ENCODE measurements at regions not wholly inside any gene's neighbourhood (a gene's known extent, or its start where the extent isn't known, plus 50 kb on each side); places are given as distances from the start of the nearest gene placed in this dataset.

DNA sequence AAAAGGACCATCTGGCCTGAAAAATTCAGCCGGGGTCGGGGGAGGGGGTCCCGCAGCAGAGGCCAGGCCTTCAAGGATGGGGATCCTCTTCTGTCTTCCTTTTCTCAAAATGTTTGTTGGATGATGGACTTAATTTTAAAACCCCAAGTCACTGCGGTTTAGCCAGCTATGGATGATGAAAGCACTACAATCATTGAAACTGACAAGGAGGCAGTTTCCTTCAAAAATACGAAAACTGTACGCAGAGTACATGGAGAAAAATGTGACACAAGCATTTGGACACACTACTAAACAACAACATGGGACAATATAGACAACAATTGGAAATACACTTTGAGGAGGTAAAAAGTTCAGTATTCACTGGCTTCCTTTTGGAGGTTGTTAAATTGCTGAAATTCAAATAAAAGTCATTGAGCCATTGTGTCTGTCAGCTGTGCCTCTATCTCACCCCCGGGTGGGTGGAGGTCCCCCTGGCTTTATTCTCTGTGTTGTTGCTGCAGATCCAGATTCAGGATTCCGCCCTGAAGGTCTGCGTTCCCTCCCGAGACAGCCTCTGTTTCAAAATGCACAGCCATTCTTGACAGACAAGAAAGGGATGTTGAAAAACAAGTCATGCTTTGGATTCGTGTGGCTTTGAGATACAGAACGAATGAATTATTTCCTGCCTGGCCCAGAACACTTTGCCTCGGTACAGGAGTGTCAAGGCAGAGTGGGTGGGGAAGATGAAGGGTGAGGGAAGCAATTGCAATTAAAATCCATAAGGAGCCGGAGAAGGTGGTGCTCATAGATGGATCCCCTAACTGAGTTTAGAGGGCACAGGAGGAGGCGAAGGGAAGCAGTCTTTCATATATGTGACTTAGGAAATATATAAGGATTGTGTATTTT is 118.2 kb downstream of the TTLL2 start:
- DNase-seq: no peak

DNA sequence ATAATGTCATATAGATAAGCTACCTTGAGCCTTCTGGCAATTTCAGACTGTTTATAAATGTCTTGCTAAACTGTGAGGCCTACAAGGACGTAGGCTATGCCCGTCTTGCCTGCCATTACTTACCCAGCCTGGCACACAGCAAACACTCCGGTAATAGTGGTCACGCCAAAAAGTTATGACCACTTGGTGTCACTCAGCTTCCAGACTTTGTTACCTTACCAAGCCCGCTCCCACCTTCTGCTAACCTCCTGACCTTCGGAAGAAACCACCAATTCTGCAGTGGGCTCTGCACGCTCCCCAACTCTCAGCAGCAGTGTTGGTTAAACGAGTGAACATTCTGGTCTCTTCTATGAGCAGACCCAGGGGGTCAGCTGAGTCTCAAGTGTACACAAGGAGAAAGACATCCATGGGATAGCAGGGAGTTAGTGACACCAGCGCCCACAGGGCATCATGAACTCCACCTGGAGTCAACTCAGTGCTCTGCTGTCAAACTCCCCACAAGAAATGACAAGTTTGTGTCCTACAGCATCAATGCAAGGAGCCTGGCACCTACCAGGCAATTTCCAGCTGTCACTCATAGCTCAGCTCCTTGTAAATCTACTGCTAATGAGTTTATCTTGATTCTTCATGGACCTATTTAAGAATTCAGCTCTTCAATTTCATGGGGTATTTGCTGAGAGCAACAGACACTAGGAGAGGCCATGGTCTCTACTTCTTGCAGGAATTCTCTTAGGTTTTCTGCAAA is 119.9 kb downstream of the TTLL2 start:
- DNase-seq: no peak

DNA sequence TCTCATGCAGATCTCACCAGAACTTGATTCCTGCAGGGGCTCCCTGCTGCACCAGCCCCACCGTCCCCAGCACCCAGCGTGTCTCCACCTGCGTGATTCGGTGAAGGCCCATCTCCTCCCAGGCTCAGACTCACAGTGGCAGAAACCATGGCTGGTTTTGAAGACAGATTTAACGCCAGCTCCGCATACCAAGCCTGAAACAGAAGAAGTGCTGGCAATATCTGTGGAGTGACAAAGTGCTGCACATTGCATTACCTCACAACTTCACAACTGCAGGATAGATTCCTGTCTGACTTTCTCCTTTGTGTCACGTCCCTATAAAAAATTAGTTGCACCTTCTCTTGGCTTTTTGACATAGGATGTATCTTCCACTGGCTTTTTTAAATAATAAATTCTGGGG is 120.7 kb downstream of the TTLL2 start:
- no peak for DNase-seq

DNA sequence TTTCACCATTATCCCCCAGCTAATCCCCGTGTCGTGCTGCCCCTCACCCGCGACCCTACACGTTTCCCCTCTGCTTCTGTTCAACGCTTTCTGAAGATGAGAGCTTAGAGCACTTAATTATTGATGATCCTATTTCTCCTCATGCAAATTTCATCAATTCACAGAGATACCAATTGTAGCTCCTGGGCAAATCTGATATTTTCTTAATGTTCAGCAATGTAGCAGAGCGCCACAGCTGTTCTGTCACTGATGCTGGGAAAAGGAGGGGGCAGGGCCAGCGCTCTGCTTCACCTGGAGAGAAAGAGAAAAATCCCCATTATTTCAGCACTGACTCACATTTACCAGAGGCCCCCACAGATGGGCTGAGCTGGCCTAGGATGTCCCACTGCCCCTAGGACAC is 121.2 kb downstream of the TTLL2 start:
- no peak for DNase-seq

DNA sequence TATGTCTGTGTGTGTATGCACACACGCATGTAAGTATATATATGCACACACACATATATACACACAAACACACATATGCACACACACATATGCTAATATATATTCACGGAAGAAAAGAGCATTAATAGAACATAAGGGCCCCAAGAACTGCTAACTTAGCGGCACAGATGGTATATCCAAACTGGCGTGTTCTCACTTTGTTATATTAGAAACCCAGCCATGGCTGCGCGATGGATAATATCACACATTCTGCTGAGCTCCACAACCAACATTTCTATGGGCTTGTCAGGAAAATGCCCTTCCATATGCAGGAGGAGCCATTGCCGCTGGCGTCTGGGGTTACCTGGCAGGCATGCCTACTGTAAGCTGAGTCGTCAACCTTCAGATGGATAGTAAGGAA is 122.1 kb downstream of the TTLL2 start:
- no peak for DNase-seq

DNA sequence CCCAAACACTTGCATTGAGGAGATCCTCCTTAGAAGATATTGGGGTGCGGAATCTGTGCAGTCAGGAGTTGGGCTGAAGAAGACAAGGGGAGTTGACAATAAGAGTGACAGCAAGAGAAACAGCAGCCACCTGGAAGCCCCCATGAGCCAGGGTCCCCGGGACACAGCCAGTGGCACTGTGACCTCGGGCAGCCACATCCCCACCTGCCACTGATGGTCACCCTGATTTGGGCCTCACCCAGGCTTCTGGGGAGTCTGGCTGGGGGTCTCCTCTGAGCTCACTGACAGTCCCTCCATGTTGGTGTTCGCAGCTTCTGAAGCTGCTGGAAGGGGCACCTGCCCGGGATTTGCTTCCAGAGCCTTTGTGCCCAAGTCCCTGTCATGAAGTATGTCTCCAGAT is 123.5 kb downstream of the TTLL2 start:
- no peak for DNase-seq

DNA sequence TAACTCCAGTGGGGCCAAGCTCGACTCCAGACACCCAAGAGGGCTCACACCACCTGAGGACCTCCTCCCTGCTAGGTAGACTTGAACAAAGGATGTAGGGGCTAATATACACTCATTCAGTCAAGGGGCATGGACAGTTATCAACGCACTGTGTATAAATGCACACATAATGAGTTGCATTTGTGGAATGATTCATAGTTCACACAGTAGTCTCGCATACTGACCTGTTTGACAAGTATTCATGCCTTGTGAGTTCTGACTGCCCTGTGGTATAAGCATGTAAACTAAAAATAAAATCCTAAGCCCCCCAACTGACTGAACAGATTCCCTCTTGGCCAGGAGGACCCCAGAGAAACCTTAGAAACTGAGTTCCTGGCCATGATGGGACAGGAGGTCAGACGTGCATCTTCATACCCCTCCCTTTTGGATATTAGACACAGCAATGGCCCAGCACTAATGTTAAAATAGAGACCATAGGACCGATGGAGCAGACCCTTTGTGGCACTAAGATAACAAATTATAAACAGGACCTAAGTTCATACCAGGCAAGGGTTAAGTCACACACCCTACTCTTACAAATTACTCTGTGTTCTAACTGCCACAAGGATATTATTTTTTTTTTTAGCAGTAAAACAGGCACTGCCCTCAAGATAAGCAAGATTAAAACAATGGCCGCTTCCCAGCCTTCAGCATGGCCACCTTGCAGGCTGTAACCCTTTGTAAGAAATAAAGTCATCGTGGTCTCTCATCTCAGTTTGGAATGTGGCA is 124.4 kb downstream of the TTLL2 start:
- DNase-seq: no peak

DNA sequence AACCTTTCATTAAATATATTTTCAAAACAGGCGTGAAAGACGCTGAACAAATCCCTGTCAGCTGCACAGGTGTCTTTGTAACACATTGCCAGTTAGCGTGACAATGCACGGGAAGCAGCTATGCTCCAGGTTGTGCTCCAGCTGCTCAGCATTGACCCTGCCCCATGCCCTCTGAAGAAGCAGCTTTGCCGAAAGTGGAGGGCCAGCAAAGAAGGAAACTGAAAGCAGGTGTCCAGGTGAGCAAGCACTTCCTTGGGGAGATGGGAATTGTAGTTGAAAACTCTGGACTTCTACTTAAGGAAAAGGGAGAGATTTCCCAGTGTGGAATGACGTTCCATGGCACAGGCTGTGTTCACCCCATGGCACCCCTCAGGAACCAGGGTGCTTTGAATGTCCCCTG is 125.7 kb downstream of the TTLL2 start:
- no peak for DNase-seq

DNA sequence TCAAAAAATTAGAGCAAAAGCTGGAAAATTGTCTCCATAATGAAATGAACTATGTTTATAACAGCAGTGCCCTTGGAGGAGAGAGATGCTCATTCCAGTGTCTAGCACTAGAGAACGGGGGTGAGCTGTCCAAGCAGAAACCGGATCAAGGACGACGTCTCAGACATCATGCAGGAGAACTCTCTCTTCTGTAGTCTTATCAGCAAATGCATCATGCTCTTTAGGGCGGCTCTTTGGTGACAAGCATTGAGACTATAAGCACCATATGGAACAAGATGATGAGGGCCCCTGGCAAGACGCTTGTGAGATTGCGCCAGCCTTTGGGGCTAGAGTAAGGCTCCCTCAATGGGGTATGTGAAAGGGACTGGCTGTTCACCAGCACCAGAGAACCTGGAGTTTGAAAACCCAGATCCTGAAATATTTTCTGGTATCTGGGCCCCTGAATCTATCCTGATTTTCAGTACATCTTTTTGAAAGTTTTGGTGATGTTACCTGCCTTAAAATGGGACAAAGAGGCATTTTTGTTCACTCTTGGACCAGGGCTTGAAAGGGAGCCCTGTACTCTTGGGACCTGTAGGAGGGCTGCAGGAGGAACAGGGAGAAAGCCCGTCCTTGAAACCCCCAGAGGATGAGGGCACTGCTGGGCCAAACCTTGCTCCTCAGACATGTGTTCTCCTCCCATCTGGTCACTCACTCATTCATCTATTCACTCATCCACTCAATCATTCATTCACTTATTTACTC is 127.6 kb downstream of the TTLL2 start:
- no peak for DNase-seq

DNA sequence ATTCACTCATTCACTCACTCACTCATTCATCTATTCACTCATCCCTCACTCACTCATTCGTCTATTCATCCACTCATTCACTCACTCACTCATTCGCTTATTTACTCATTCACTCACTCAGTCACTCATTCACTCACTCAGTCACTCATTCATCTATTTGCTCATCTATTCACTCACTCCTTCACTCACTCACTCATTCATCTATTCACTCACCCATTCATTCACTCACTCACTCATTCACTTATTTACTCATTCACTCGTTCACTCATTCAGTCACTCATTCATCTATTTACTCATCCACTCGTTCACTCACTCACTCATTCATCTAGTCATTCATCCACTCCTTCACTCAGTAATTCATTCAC is 128.2 kb downstream of the TTLL2 start:
- DNase-seq: no peak

DNA sequence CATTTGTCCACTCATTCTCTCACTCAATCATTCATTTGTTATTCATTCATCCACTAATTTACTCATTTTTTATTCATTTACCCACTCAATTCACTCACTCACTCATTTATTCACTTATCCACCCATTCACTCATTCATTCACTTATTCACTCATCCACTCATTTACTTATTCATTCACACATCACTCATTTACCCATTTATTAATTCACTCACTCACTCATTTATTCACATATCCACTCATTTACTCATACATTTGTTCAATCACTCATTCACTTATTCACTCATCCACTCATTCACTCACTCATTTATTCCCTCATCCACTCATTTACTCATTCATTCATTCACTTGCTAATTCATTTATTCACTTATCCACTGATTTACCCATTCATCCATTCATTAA is 129.1 kb downstream of the TTLL2 start:
- no peak for DNase-seq

DNA sequence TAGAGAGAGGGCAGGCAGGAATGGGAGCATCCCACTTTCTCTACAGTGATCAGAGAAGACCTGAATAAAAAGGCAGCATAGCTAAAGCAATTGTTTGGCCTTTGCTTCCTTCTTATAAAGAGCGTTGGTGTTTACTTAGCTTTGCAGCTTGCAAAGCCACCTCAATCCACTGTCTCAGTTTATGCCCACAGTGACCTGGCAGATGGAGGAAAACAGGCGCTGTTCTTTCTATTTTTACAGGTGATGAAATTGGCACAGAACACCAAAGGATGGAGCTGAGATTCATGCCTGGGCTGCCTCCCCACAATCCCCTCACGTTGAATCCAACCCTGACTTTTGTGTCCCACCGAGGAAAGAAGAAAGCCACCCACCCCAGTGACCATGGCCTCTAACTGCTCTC is 130.5 kb downstream of the TTLL2 start:
- no peak for DNase-seq

DNA sequence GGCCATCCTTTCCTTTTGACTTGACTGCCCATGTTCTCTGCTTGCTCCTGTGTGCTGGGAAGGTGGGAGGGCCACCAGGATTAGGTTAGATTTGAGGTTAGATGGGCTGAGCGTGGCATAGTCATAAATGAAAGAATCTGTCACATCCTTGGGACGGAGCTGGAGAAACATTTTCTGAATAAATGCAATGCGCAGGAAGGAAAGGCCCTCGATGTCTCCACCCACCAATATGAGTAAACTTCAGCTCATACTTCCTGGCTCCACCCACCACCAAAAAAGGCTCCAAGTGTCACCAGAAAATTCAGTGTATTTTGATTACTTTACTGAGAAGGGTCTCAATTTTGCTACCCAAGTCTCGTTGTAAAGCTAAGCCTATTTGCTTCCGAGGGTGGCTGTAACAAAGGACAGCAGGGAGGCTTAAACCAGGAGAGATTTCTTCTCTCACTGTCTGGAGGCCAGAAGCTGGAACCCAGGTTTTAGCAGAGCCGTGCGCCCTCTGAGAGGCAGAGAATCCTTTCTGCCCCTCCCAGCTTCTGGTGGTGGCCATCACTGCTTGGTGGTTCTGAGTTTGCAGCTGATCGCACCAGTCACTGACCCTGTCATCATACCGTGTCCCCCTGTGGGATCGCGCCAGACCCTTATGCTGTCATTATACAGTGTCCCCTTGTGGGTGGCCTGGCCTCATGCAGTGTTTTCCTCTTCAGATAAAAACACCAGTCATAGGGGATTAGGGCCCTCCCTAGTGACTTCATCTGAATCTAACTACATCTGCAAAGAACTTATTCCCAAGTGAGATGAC is 137.8 kb downstream of the TTLL2 start:
- DNase-seq: no peak

DNA sequence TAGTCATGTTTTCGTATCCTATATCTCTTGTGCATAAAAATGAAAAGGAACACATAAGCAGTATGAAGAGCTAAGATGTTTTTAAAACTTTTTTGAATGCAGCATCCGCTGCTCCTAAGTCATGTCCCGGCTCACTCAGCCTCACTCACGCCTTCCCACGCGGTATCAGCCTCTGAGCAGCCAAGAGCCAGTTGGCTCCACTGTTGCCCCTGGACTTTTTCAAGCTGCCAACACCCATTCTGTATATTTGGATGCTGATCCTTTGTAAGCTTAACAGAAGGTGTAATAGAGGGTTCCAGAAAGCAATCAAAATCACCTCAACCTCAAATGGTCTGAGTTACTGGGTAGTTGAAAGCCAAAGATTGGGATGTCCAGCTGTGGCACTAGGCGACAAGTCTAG is 139.3 kb downstream of the TTLL2 start:
- no peak for DNase-seq

DNA sequence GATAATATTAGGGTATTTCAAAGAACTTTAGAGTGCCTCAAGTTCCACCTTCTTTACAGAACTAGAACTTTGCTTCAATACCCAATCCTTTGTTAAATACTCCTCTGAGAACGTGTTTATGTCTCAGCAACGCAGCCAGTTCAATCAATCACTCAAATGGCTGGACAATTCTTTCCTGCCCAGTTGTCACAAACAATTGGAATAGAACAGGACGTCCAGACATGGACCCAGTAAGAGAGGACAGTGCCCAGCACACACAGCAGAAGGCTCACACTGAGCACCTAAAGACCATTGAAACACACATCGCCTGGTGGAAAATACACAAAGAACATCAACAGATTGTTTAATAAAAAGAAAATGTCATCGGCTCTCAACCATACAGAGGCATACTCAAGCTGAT is 140.6 kb downstream of the TTLL2 start:
- DNase-seq: no peak

DNA sequence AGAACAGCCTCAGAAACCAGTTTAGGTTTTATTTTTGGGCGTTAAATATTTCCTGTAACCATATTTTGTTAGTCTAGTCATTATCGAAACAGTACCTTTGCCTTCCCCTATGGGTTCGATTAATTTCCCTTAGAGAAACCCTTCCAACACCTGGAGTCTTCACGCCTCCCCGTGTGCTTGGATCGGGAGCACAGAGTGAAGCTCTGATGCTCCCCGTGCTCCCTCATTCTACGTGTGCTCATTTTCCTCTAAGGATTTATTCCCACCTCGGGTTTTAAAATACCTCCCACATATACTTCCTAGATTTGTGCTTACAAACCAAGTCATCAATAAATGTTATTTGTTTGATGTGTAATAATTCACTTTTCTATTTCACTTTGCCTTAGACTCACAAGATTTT is 142.4 kb downstream of the TTLL2 start:
- DNase-seq: no peak

DNA sequence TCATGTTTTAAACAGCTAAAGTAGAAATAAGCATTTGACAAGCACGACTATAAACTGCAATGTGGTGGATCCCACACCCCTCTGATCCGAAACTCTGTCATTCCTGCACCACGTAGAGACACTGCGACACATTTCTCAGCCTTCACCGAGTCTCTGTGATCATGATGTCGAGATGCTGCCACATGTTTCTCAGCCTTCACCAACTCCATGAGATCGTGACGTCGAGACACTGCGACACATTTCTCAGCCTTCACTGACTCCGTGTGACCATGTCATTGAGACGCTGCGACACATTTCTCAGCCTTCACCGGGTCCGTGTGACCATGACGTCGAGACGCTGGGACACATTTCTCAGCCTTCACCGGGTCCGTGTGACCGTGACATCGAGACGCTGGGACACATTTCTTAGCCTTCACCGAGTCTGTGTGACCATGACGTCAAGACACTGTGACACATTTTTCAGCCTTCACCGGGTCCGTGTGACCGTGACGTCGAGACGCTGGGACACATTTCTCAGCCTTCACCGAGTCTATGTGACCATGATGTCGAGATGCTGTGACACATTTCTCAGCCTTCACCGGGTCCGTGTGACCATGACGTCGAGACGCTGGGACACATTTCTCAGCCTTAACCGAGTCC is 143.0 kb downstream of the TTLL2 start:
- no peak for DNase-seq

DNA sequence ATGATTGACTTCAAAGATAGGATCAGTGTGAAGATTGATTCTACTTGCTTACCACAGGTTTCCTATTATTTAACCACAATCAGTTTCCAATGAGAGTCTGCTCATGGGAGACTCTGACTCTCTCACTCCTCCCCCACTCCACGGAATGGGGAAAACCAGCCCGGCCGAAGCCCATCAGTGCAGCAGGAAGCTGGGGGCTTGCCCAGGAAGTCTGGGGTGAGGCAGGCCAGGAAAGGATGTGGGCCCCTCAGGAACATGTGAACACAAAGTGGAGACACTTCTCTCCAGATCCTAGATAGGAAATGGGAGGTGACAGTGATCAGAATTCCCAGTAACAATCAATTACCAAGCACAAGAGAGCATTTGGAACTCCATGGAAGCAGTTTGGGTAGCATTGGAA is 144.2 kb downstream of the TTLL2 start:
- DNase-seq: no peak

DNA sequence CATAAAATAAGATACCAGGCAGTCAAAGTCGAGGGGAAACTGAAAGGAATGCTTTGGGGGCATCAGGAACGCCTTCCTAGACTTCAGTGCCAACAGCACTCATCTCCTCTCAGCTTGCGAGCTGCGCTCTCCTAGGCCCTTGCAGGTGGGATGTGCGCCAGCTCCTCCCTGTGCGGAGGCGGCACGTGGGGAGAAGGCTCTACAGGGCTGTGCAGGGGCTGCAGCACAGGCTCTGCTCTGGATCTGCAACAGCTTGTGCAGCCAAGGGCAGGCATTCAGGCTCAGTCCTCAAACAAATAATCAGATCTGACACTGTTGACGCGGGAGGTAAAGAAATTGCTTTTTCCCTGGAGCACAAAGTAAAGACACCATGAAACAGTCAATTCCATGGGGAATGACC is 144.8 kb downstream of the TTLL2 start:
- DNase-seq: no peak

DNA sequence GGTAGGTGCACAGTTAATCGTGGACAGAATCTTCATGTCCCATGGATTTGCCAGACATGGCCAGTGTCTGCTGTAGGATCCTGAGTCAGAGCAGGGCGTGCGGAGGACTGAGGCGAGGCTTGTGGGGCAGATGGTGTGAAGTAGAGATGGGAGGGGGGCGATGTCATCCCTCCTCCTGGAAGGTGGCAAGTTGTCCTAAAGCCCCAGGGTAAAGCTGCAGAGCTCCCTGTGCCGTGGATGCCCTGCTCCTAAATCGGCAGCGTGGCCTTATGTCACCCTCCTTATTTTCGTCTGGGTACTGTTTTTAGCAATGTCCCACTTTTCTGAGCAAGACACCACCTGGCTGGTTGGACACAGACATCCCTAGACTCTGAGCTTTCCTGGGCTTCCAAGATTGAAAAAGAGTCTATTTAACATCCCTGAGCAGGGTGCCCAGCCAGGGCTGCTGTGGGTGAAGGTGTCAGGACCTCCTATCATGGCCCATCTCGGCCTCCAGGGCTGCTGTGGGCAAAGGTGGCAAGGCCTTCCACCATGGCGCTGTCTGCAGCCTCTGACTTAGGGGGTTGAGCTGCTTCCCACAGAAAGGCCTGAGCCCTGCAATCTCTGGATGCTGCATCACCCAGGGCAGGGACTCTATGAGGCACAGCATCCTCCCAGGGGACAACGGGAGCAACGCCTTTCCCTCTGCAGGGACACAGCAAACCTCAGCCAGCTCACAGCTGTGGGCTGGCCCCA is 145.4 kb downstream of the TTLL2 start:
- DNase-seq: no peak

All from muscle of back (tissue), 3 donors.